Germinal center (tissue), 1 donor: ENCODE measurements at regions not wholly inside any gene's neighbourhood (a gene's known extent, or its start where the extent isn't known, plus 50 kb on each side); places are given as distances from the start of the nearest gene placed in this dataset.

Experiments used
- DNase-seq: peaks from one replicate; pipeline ENCODE4 v3.0.0; 2012; ENCODE audit warnings: mixed read lengths, low spot score

- no peak for DNase-seq
These were observed 632.5 kb downstream of the BCL11A start for GRCh38 chr2:59920961-59921360.

GRCh38 chr2:59920307-59920706 lies 633.1 kb downstream of the BCL11A start:
- DNase-seq, result no peak

DNA sequence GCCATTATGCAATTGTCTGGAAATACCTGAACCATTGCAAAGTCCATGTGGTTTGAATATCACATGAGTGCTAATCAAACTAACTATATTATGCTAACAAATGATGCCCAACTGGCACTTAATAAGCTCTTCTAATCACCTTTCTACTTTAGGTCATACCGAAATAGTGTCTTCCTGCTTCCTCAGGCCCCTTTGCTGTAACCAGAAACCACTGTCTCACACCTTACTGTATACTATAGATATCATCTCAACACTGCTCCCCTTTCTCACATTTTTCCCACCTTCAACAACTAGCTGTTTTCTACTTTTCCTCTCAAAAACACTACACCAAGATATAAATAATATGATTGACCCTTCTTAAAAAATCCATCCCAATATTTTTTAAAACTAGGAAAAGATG lies 633.9 kb downstream of the BCL11A start:
- DNase-seq, result no peak

DNA sequence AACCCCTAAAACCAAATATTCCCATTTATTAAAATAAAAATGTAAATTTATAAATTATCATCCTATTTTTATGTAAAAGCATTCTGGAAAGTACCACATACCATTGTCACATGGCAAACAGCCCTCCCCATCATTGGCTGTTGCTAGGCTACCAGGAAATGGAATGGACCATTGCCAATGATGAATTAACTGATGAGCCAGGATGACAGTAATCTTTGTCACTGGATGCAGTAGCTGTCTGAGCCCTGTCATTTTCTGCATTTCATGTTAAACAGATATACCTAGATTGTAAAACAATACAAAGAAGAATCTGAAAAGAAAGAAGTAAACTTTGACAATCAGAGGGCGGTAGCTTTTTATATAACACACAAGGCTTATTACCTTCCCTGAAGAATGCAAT lies 641.4 kb downstream of the BCL11A start:
- DNase-seq, result no peak

- no peak for DNase-seq
These were observed 643.3 kb downstream of the BCL11A start for GRCh38 chr2:59910166-59910565.

DNA sequence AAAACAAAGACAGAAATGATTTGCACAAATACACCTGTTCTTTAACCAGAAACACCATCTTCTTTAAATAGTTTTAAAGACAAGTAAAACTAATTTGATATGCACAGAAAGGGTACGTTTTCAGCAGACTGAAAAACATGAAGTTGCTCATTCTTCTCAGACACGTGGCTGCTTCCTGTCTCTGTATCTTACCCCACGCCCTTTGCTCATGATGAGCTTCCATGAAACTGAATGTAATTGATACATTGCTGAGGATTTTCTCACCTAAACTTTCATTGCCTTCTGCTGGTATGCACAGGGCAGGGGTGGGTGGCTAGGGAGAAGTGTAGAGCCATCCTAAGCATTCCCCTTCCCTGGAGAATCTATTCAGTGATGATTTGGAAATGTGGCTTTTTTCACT lies 644.3 kb downstream of the BCL11A start:
- no peak for DNase-seq

DNA sequence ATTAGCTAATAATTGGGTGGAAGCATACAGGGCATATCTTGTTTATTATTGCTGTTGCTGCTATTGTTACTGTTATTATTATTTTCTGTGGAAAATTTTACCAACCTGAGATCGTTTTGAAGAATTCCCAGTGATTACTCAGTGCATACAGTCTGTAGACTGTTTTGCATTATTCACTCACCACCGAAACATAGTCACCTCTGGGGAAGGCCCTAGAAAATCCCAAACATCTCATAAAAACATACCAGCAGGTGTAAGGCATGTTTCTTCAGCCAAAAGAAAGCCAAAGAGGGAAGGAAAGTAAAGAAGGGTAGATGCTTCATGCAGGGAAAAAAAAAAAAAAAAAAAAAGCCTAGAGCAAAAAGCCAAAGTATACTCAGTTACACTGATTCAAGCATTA lies 647.7 kb downstream of the BCL11A start:
- no peak for DNase-seq

DNA sequence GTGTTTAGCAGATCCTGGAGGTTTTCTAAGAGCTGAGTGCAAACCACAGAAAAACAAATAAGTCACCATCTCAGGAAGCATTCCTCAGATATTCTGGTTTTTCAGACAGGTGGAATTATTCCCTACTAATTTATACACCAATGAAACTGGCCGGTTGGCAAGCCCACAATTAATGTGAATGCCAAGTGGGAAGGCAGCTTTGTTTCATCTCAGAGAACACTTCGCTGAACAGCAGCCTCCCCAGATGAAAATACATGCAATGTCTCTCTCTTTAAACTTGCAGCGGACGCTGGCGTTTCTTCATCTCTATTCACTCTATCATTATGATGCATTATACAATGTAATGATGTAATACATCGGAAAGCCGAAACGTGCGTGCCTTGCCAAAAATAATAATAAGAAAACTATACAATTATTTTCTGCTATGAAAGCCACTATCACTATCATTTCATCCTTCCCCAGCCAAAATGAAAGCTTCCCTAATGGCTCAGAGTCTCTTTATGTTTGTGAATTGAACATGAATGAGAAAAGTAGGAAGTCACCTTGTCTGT lies 649.4 kb downstream of the BCL11A start:
- DNase-seq, result no peak

GRCh38 chr2:59900728-59901452 lies 652.6 kb downstream of the BCL11A start:
- no peak for DNase-seq

- no peak for DNase-seq
These were observed 653.8 kb downstream of the BCL11A start for GRCh38 chr2:59899692-59900091.

DNA sequence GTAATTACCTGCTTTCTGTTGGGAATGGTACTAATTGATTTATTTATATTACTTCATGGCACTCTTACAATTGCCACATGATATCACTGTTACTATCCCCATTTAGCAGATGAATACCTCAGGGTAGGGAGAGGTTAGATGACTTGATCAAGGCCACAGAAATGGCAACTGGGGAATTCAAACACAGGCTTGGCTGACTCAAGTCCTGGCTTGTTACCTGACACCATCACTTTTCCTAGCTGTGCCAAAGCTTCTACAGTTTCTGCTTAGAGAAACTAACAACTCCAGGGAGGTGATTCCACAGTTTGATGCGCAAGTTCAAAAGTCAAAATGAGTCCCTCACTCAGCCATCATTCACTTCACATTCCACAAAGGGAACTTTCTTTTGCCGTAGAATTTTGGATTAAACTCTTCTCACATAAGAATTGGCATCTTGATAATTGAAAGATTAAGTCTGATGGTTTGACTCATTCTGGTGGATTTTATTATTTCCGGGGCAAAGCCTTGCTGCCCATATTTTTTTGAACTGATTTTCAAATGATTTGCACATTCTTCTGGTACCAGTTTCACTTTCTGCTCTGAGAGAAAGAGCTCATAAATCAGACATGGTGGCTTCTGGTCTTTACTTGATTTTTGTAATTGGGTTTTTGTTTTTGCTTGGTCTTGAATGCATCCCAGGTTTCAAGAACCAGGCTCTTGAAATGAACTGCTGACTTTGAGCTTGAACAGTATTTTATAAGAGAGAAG lies 656.8 kb downstream of the BCL11A start:
- no peak for DNase-seq

GRCh38 chr2:59893612-59894011 lies 659.8 kb downstream of the BCL11A start:
- no peak for DNase-seq

DNA sequence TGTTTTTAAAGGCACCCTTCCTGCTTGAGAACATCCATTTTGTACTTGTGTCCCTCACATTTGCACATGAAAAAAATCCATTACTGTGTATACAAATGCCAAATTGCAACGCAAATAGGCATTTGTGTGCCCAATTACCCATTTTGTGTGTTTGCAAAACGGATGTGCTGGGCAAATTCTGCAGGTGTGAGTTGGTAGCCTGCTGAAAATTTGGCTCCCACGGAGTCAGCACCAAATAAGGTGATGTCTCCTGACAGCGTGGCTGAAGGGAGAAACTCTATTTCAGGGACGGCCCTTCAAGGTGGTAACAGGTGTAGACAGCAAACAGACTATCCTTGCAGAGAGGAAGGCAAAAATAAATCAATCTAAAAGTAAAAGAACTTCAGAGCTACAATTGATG lies 661.1 kb downstream of the BCL11A start:
- DNase-seq, result no peak

- DNase-seq, result no peak
These were observed 664.1 kb downstream of the BCL11A start for GRCh38 chr2:59889305-59889704.

GRCh38 chr2:59888706-59889105 lies 664.7 kb downstream of the BCL11A start:
- no peak for DNase-seq

DNA sequence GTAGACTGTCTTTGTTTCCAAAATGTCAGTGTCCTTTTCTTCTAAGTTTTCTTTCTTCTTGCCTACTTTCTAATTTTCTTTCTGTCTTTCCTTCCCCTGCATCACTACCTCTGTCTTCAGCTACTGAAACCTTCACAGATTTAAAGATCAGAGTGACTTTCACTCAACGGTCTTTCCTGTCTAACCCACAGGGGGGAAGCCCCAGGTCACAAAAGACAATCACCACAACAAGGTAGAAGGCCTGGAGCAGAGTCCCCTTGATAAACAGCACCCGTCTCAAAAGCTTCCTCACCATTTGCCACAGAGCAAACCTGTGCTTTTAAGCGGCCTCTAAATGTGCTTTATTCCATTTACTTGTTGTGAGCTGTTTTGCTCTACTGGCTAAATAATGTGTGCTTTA lies 665.4 kb downstream of the BCL11A start:
- peak; percentile 8 for DNase-seq

GRCh38 chr2:59887366-59887765 lies 666.1 kb downstream of the BCL11A start:
- no peak for DNase-seq

- DNase-seq, result no peak
These were observed 666.7 kb downstream of the BCL11A start for GRCh38 chr2:59886759-59887158.

GRCh38 chr2:59885541-59885940 lies 667.9 kb downstream of the BCL11A start:
- DNase-seq, result peak; percentile 10

- DNase-seq, result no peak
These were observed 669.3 kb downstream of the BCL11A start for GRCh38 chr2:59884166-59884565.

- DNase-seq, result no peak
These were observed 670.6 kb downstream of the BCL11A start for GRCh38 chr2:59882822-59883221.

DNA sequence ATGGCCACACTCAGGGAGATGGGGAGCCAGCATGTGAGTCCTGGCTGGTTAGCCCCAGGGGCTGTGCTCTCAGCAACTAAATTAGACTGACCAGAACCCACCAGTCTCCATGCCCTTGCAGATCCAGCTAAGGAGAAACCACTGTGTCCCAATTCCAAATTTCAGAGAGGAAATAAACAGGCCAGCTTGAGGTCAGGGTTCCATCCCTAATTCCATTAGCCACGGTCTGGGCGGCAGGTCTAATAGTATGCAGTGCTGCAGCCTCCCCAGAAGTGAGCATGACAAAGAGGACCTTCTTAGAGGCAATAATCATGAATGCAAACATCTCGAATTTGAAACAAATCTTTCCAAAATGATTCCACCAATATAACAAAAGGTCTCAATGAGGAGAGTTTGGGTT lies 671.2 kb downstream of the BCL11A start:
- DNase-seq, result no peak

GRCh38 chr2:59881218-59881617 lies 672.2 kb downstream of the BCL11A start:
- no peak for DNase-seq
